Sigmoid colon (tissue), 3 donors: ENCODE measurements at regions not wholly inside any gene's neighbourhood (a gene's known extent, or its start where the extent isn't known, plus 50 kb on each side); places are given as distances from the start of the nearest gene placed in this dataset.

ENCODE experiments used
- POLR2A ChIP-seq, 2 donors: fragments of 450-650 bp; IDR thresholded peaks; one replicate each; pipeline ENCODE4 v1.6.1; 2016; ENCODE audit warnings: antibody characterized with exemption in 2 of 2, mild to moderate bottlenecking in 2 of 2, moderate library complexity in 2 of 2
- TF ChIP-seq, protein P1 (sequence below), 4 experiments: fragments of 450-650 bp in 3 of 4; fragments of 200-600 bp in 1 of 4; IDR thresholded peaks; one replicate each; pipeline ENCODE4 v1.5.1; 2016 to 2019; ENCODE audit warnings: antibody characterized with exemption in 4 of 4, mild to moderate bottlenecking in 3 of 4, moderate library complexity in 2 of 4

- TF ChIP-seq, protein P1, sequence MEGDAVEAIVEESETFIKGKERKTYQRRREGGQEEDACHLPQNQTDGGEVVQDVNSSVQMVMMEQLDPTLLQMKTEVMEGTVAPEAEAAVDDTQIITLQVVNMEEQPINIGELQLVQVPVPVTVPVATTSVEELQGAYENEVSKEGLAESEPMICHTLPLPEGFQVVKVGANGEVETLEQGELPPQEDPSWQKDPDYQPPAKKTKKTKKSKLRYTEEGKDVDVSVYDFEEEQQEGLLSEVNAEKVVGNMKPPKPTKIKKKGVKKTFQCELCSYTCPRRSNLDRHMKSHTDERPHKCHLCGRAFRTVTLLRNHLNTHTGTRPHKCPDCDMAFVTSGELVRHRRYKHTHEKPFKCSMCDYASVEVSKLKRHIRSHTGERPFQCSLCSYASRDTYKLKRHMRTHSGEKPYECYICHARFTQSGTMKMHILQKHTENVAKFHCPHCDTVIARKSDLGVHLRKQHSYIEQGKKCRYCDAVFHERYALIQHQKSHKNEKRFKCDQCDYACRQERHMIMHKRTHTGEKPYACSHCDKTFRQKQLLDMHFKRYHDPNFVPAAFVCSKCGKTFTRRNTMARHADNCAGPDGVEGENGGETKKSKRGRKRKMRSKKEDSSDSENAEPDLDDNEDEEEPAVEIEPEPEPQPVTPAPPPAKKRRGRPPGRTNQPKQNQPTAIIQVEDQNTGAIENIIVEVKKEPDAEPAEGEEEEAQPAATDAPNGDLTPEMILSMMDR (IDR thresholded peaks at IDR 0.05) = no peak
- TF ChIP-seq POLR2A (IDR thresholded peaks at IDR 0.05) = no peak
Observed at GRCh38 chr3:165946360-165946759, 109.1 kb upstream of the BCHE start.
